Upper lobe of left lung (tissue), 4 donors: ENCODE measurements at regions not wholly inside any gene's neighbourhood (a gene's known extent, or its start where the extent isn't known, plus 50 kb on each side); places are given as distances from the start of the nearest gene placed in this dataset.

Source experiments
- EP300 ChIP-seq, 4 donors: sonication (generic); formaldehyde crosslinking; IDR thresholded peaks; one replicate each; pipeline ENCODE4 v1.5.1; 2017; ENCODE audit warnings: antibody characterized with exemption in 4 of 4, control low read depth in 2 of 4
- POLR2AphosphoS5 ChIP-seq, 2 donors: sonication (generic); formaldehyde crosslinking; IDR thresholded peaks; one replicate each; pipeline ENCODE4 v1.5.1; 2017; ENCODE audit warnings: antibody characterized with exemption in 2 of 2
- TF ChIP-seq, protein P1 (sequence below), 6 experiments: fragments of 450-650 bp in 4 of 6; fragments of 200-600 bp in 2 of 6; sonication (generic) in 2 of 6; IDR thresholded peaks; one replicate each; pipeline ENCODE4 v1.5.1; 2016 to 2019; ENCODE audit warnings: antibody characterized with exemption in 6 of 6

DNA sequence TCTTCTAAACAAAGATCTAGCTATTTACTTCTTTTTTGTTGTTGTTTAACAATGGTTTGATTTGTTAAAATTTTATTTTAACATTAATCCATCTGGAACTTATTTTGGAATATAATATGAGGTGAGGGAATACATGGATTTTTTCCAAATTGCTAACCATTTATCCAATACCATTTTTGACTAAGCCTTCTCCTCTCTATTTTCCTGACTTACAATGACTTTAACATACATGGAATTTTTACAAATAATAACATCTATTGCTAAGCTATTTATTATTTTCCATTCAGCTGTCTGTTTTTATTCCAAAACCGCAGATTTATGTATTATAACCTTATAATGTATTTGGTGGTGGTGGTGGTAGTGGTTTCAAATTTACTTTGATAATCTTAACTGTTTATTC is 420.3 kb upstream of the ADGRL2 start:
- TF ChIP-seq POLR2AphosphoS5 (IDR thresholded peaks at IDR 0.05) (no peak), EP300 (IDR thresholded peaks at IDR 0.05) (no peak)
- TF ChIP-seq, protein P1, sequence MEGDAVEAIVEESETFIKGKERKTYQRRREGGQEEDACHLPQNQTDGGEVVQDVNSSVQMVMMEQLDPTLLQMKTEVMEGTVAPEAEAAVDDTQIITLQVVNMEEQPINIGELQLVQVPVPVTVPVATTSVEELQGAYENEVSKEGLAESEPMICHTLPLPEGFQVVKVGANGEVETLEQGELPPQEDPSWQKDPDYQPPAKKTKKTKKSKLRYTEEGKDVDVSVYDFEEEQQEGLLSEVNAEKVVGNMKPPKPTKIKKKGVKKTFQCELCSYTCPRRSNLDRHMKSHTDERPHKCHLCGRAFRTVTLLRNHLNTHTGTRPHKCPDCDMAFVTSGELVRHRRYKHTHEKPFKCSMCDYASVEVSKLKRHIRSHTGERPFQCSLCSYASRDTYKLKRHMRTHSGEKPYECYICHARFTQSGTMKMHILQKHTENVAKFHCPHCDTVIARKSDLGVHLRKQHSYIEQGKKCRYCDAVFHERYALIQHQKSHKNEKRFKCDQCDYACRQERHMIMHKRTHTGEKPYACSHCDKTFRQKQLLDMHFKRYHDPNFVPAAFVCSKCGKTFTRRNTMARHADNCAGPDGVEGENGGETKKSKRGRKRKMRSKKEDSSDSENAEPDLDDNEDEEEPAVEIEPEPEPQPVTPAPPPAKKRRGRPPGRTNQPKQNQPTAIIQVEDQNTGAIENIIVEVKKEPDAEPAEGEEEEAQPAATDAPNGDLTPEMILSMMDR (IDR thresholded peaks at IDR 0.05) = no peak
